IPS-NIHi7 (cell line): ENCODE measurements at regions not wholly inside any gene's neighbourhood (a gene's known extent, or its start where the extent isn't known, plus 50 kb on each side); places are given as distances from the start of the nearest gene placed in this dataset.
A peak's percentile ranks its signal among the peaks of the same experiment; 100 is the strongest.

Experiments used
- DNase-seq: peaks from one replicate; pipeline ENCODE4 v3.0.0; 2012; ENCODE audit warnings: mixed read lengths; ENCODE audit errors: extremely low spot score

DNA sequence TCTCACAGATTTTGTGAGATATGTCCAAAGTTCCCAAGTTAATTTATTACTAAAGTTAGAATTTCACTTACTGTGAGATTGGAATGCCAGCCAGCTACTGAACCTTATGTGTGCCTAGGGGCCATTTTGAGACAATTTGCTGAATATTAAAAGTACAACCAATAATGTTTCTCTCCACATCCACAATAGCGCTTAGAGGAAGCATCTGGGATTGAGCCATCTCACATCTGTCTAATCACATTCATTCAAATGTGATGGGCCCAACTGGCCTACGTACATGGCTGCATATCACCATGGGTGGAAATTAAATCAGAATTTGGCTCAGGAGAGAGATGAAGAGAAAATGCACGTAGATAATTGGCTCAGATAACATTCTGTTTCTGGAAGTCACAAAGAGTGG is 1294.0 kb downstream of the AACS start:
- DNase-seq: no peak

DNA sequence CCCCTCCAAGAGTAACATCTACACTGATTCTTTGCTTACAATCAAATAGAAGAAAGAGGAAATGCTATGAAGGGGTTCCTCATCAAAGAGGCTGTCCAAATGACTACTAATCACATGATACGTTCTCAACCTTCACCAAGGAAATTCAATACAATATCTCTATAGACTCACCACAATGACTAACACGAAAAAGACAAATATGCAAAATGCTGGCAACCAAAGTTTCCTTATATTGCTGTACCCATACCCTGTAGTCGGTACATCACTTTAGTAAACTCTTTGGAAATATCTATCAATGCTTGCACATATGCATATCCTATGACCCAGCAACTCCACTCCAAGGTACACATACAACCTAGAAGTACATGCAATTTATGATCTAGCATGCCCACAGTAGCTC is 1296.6 kb downstream of the AACS start:
- DNase-seq: no peak

DNA sequence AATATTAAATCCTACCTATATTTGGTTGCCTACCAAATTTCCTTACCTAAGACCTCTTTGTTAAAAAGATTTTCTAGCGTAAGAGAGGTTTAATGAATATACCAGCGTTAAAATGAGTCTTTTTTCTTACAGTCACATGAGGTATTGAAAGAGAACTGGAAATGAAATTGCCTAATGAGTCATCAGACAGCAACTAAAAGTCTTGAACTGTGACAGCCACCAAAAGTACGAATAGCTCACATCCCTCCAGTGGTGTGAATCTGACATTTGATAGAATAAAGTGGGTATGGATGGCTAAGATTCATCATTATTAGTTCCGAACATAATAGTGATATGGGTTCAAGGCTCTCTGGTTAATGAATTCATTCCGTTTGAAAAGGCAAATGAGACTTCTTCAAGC is 1297.3 kb downstream of the AACS start:
- DNase-seq: no peak

DNA sequence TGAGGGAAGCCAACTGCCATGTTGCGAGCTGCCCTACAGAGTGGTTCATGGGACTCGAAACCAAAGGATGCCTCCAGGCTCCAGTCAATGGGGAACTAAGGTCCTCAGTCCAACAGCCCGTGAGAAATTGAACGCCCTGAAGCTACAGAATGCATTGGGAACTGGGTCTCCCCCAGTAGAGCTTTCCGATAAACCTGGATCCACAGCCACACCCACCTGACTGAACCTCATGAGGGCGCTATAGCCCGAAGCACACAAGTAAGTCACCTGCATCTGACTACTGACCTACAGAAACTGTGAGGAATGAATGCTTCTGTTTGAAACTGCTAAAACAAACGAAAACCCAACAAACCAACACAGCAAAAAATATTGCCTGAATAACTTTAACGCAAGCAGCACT is 1297.7 kb downstream of the AACS start:
- peak; percentile 71 for DNase-seq

DNA sequence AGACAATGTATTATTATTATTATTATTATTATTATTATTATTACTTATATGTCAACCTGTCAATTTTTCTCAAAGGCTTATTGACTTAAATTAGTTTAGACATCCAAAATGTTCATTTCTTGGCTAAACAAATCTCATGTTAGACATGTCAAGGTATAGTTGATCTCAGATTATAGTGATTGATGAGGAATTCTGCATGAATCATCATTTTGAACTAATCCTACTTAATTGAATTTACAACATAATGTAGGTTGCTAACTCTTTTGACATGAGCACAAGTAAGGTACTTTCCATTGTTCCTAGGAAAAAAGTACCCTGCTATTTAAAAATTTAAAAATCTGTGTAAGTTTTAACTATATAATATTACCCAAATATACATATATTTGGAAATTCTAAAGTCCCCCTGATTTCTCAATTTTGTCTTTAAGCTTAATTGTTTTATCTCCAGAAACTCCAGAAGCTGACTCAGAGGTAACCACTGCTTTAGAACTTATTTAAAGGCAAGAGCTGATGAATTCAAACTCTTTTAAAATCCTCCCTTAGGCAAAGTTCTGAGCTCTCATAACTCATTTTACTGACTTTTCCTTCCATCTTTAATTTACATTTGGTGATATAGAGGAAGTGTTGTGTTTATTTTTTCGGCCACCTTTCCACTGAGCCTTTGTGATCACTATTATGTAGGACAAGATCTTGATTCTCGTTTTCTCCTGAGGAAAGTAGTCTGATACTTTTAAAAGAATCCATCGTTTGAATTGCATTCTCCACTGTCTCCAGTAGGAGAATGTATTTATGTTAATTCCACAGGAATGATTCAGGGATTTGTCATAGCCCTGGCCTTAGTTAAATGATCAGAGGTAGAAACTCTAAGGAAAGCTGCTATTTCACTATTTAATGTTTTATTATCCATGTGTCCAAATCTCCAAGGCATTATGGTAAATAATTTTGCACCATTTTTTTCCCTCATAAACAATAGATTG is 1304.5 kb downstream of the AACS start:
- no peak for DNase-seq

DNA sequence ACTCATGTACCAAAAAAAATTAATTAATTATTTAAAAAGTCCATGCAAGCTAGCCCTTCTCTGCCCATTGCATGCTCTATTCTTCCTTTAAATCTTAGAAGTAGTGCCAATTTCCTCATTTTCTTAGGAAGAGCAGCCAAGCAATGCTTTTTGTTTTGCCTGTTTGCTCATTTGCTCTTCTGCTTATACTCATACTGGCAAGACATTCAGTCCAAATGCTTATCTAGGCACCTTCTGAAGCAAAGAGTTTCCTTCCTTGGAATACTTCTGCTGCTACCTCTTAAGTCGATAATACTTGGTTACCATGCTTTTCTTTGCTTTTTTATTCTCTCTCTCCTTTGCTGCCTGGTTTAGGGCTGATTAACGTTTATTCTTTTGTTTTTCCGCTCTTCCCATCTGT is 1318.3 kb downstream of the AACS start:
- no peak for DNase-seq

DNA sequence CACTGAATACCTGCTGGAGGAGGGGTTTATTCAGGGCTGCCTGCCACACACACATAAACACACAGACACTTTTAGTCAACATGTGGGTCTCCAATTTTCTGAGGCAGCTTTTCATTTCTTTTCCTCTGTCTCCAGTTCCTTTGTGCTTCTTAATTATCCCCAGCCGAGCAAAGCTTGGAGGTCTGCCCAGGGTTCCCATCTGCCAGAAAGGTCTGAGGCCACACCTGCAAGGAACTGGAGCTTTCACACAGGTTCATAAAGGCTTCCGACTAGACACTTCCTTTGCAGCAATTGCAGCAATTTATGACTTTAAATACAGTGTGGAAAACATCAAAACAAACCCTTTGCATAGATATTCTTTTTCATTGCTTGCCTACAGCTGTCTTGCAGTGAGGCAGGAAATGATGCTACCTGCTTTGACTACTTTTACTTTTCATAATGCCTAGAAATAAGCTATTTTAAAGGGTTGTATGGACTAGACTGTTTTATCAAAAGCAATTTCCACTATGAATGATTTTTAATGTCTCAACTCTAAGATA is 1318.9 kb downstream of the AACS start:
- DNase-seq: no peak

DNA sequence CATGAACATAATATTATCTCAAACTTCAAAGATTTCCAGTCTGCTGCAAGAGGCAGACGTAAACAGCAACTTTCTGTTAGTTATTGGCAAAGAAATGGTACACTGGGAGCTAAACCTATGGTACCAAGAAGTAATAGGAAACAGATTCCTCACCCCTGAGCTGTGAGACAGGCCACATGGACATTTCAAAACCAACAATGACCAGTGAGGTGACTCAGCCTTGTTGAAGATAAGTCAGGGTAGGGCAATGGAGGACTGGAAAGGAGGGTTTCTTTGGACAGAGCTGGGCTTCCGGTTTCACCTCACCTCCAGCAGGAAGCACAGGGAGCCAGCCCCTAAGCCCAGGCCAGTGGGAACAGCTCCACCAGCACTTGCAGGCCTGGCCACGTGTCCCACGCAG is 1320.5 kb downstream of the AACS start:
- DNase-seq: no peak

DNA sequence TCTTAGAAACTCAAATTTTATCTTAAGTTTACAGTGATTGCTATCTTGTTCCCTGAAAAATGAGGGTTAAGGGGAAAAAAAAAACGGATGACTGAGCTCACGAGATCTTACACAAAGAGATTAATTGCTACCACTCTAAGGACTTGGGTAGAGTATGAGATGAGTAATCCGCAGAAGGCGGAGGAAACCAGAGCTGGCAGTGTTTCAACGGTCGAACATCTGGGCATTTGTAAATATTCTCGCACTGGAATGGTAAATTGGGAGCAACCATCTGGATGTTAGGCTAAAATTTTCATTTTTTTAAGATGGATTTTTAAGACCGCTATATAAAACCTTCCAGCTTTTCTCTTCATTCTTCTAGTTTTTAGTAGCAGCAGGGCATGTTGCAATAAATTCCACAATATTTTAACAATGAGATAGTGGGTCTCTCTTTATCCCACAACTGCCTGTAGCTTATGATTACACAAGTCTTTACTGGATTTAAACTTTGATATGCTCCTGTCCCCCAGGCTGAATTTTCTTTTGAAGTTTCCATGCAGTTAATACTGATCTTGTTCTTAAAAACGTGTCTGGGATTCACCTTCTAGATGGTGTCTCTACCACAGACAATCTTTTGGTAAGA is 1324.1 kb downstream of the AACS start:
- DNase-seq: no peak

DNA sequence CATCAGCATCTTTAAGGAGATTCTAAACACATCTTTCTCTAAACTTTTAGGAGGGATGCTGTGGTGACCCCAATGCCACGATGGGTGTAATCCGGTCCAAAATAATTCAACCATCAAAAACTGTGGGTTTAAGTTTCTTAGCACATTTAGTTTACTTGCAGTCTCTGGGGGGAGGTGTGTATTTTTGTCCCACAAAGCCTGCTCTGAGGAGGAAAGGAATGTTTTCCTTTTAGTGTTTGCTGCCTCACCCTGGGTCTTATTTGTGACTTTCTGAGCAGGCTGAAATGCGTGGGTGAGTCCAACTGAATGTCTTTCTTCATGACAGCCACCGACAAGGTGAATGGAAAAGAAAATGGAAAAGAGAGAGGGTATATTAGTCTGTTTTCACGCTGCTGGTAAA is 1324.7 kb downstream of the AACS start:
- DNase-seq: no peak

DNA sequence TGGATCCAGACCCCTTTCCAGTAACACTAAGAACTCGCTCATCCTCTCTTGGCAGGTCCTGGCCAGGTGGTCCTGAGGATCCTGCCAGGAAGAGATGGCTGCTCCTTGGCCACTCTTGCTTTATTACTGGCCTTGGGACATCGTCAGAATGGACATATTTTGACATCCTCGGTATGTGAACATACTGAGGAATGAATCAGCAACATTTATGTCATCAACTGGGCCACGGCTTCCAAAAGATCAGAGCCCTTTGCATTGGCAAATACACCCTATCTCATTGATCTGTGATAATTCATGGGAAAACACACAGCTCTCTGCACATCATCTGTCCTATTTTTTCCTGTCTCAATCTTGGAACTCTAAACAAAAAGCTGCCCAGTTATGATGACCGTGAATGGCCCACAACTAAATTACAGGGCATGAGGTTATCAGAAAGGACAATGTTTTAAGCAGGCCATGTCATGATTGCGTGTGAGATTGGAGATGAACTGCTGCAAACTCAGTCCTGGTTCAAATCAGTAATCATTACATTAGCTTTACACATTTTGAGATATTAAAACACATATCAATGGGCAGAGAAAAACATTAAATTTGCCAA is 1325.8 kb downstream of the AACS start:
- no peak for DNase-seq

DNA sequence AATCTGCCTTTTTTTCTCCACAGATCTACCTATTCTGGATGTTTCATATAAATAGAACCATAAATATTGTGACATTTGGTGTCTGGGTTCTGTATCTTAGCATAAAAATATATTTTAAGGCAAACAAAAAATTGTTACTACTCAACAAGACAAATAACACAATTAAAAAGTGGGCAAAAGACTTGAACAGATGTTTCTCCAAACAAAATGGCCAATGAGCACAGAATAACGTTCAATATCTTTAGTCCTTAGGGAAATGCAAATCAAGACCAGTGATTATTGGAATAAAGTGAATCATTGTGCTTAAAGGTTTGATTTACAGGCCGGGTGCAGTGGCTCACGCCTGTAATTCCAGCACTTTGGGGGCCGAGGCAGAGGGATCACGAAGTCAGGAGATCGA is 1331.3 kb downstream of the AACS start:
- no peak for DNase-seq

DNA sequence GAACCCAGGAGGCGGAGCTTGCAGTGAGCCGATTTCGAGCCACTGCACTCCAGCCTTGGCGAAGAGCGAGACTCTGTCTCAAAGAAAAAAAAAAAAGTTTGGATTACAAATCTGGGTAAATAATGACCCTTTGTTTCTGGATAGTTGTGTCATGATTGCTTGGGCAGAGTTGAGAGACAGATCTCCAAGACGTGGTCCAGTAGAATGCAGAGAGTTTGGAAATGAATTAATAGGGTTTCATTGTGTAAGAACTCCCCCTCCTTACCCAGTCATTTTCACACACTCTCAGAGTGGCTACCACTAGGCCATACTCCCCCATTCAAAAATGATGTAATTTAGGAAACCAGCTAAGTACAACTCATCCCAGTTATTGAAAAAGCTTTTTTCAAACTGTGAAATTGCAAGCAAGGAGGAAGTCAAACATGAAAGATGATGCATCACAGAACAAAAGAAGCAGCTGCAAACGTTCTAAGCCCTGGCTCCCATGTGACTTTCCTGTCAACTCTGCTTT is 1331.9 kb downstream of the AACS start:
- DNase-seq: no peak

DNA sequence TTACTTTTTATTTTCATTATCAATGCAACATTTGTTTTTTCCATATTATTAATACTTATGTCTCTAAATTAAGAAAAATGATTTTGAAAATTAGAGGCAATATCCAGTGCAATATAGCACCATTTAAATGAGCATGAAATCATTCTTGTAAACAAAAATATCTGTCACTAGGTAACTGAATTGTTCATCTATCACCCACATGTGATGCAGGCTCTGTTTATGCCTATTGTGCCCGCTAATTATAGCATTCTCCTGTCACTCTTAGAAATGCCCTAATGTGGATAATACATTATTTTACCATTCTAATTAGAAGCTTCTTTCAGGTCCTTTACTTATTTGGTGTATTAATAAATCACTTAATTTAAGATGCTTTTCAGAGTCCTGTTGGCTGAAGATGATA is 1332.4 kb downstream of the AACS start:
- no peak for DNase-seq

DNA sequence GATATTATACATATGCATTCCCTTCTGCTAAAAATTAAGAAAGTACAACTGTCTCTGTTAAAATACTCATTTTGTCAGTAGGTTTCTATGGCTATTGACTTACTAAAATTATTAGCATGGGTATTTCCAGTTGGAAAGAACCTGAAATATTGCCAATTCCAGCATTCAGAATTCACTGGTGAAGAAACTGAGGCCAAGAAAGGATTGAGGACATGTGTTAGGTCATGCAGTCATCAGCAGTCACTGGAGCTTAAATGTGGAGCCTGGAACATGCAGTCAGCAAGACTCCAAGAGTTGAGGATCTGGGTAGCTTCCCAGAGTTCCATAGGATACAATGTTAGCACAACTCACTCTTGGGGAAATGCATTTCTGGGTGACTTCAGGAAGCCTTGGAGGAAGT is 1335.6 kb downstream of the AACS start:
- no peak for DNase-seq

DNA sequence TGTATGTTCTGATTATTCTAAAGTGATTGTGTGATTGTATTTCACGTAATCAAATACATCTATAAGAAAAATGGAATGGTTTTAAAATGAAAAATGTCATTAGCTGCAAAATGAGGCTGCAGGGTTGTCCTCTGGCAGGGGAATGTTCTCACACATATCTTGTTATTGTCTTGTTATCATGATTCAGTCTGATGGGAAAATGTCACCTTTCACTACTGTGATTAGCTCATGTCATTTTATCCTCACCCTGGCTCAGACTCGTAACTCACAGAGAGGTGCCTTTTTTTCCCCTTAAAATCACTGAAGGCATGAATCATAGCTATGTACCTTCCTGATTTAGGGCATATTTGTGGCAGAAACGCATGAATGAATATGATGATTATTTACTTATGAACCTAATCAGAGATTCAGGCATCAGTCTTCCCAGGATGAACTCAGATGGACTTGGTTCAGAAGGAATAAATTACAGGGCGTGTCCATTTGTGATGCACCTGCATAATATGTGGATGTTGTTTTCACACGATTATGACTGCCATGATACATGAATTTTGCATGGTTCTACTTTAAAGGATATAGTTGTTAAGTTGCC is 1339.2 kb downstream of the AACS start:
- no peak for DNase-seq

DNA sequence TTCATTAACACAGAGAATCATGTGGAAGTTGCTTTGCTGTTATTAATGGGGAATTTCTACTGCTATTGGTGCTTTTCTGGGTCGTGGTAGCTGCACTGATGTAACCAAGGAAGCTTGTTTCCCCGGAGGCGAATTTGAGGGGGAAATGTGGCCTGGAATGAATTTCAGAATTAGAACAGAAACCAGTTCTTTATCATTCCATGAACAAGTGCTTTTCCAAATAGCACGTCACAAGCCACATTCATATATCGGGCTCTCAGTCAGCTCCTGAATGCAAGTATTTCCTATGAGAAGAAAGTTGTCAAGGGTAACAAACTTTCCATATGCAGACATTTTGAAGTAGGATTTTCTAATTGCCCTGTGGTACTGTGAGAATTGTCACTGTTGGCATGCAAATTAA is 1353.2 kb downstream of the AACS start:
- no peak for DNase-seq

DNA sequence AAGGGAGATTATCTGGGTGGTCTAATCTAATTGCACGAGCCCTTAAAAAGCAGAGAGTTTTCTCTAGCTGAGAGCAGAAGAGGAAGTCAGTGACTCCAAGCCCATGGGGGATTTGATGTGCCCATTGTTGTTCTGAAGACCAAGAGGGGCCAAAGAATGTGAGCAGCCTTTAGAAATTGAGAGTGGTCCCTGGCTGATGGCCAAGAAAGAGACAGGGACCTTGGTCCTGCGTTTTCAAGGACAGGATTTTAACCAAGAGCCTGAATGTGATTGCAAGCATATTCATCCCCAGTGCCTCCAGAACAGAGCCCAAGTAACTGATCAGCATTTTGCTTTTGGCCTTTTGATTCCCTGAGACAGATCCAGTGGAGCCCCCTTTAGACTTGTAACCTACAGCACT is 1353.9 kb downstream of the AACS start:
- no peak for DNase-seq

DNA sequence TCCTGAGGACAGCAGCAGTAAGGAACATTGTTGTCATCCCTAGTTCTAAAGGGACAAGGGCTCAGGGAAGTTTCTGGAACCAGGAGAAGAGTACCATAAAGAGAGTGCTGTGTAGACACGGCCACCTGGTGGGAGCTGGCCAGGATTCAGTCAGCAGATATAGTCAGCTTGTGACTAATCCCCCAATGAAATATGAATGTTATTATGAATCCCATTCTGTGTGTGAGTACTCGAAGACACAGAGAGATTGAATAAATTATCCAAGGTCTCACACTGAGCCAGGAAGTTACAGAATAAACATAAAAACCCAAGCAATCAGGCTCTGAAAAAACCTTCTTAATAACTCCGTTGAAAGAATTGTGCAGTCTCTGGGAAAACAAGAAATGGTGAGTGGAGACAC is 1359.5 kb downstream of the AACS start:
- no peak for DNase-seq

DNA sequence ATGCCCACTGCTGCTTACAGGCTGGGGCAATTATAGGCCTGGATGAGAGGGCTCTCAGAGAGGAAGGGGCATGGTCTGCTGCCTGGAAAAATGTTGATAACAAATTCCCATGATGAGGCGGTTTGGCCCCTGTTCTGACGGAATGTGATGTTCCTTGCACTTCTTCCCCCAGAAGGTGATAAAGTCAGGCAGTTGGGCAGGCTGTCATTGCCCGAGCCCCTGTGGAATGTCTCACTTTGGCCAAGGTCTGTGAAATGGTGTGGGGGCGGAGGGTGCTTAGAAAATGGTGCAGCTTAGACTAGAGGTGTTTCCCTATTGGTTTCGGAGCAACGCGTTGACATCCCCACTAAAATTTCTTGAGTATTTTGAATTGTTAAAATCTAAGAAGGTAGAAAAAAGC is 1360.0 kb downstream of the AACS start:
- DNase-seq: peak; percentile 18

DNA sequence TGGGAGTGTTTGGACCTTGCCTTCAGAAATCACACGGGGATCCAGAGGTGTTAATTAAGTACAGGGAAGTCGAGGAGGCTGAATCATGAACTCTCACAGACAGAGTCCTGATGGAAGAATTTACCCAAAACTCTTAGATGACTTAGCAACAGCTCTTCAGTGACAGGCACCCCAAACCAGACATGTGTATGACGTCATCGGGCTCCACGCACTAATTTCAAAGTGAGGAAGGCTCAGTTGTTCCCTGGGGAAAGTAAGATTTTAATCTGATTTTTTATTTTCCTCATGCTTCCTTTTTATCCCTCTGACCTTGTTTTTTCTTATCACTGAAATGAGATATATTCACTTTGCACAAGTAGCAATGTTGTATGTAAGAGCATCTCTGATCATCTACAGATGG is 1363.5 kb downstream of the AACS start:
- no peak for DNase-seq

DNA sequence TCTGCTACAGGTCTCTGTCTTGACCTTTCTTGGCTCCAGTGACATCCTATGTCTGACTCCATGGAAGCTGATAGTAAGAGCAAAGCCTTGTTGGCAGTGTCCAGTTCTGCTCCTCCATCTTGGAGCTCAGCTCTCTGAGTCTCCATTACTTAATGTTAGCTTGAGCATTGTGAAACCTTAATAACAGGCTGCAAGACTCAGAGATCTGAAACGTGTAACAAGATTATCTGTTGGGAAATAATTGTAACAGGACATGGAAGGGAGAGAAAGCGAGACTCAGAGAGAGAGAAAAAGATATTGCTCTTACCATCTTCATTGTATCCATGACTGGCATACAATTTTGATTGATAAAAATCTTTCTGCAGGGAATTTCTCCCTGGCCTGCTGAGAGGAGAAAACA is 1365.7 kb downstream of the AACS start:
- no peak for DNase-seq
